ENCODE measurements at regions not wholly inside any gene's neighbourhood (a gene's known extent, or its start where the extent isn't known, plus 50 kb on each side); places are given as distances from the start of the nearest gene placed in this dataset.
"Not testable (repeated sequence)": the region's sequence is repeated elsewhere in the genome, so short reads cannot be mapped to it uniquely, and the experiment has no call there.

DNA sequence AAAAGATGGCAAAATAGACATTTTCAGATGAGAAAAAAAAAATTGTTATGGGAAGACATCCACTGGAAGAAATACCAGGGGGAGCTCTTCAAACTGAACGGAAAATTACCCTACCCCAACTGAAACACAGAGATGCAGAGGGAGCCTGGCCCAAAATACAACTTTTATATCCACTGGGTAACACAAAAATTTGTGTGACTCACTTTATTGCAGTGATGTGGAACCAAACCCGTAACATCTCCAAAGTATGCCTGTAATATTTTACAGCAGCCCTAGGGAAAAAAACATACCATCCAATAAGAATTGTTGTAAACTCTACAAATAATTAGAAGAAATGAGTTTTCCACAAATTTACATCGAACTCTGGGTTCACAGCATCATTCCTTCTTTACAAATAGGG lies 152.6 kb upstream of the KCTD7 start:
- H3K36me3 ChIP-seq (ENCODE audit: control insufficient read depth, insufficient read depth, low read length): peaks cover 37% of the 10 kb centered on the region
- not testable (repeated sequence) for H3K4me3 ChIP-seq (ENCODE audit: low read depth, low read length); H3K9ac ChIP-seq (ENCODE audit: low read depth, low read length); H3K9me3 ChIP-seq (ENCODE audit: control insufficient read depth, insufficient read depth, low read length); H3K4me1 ChIP-seq (ENCODE audit: control insufficient read depth, insufficient read depth, low read length); H3K27ac ChIP-seq (ENCODE audit: low read depth, low read length); H3K27me3 ChIP-seq (ENCODE audit: control insufficient read depth, insufficient read depth, low read length)

DNA sequence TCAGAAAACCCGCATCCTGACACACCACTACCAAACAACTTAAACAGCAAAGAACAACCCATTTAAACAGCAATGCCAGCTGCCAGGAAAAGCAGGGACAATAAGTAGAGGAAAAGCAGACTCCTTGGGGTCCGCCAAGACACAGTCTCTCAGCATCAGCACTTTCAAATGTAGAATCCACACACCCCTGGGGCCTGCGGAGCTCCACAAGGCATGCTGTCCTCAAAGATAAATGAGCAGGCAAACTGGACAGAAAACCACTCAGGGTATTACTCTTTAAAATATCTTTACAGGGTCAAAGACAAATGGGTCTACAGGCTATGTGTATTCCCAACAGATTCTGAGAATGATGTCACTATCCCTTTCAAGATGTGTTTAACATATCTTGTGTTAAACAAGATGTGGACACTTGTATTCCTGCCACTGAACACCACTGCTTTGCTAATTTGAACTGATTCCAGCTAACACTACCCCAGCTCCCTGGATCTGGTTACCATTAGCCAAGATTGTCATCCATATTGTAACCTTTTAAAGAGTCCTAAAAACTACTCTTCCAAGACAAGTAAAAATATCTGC lies 150.8 kb upstream of the KCTD7 start:
- not testable (repeated sequence) for H3K4me3 ChIP-seq (ENCODE audit: low read depth, low read length); H3K27me3 ChIP-seq (ENCODE audit: control insufficient read depth, insufficient read depth, low read length); H3K27ac ChIP-seq (ENCODE audit: low read depth, low read length); H3K9ac ChIP-seq (ENCODE audit: low read depth, low read length); H3K4me1 ChIP-seq (ENCODE audit: control insufficient read depth, insufficient read depth, low read length); H3K9me3 ChIP-seq (ENCODE audit: control insufficient read depth, insufficient read depth, low read length)
- peaks cover 42% of the 10 kb centered on the region for H3K36me3 ChIP-seq (ENCODE audit: control insufficient read depth, insufficient read depth, low read length)

DNA sequence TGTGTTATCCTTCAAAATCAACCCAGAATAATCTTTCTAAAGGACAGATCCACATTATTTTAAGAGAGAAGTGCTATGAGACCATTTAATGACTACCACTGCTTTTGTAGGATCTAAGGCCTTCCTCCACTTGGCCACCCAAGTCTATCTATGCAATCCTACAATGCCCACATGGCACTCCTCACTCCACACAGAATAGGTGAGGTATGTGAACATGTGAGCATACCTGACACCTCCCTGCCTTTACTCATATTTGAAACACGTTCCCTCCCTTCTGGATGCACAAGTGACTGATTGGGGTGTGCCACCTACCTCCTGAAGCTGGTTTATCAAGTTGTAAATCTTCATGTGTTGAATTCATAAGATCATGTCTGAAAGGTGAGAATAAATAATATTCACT lies 147.5 kb upstream of the KCTD7 start:
- not testable (repeated sequence) for H3K4me1 ChIP-seq (ENCODE audit: control insufficient read depth, insufficient read depth, low read length); H3K9me3 ChIP-seq (ENCODE audit: control insufficient read depth, insufficient read depth, low read length); H3K9ac ChIP-seq (ENCODE audit: low read depth, low read length); H3K27ac ChIP-seq (ENCODE audit: low read depth, low read length); H3K27me3 ChIP-seq (ENCODE audit: control insufficient read depth, insufficient read depth, low read length); H3K4me3 ChIP-seq (ENCODE audit: low read depth, low read length)
- peaks cover 30% of the 10 kb centered on the region for H3K36me3 ChIP-seq (ENCODE audit: control insufficient read depth, insufficient read depth, low read length)

DNA sequence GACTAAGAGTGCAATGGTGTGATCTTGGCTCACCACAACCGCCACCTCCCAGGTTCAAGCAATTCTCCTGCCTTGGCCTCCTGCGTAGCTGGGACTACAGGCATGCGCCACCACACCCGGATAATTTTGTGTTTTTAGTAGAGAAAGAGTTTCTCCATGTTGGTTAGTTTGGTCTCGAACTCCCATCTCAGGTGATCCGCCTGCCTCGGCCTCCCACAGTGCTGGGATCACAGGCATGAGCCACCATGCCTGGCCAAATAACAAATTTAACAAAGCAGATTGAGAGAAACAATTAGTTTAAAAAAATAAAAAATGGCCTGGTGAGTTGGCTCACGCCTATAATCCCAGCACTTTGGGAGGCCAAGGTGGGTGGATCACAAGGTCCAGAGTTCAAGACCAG lies 139.6 kb upstream of the KCTD7 start:
- not testable (repeated sequence) for H3K9me3 ChIP-seq (ENCODE audit: control insufficient read depth, insufficient read depth, low read length); H3K27ac ChIP-seq (ENCODE audit: low read depth, low read length); H3K36me3 ChIP-seq (ENCODE audit: control insufficient read depth, insufficient read depth, low read length); H3K27me3 ChIP-seq (ENCODE audit: control insufficient read depth, insufficient read depth, low read length); H3K4me3 ChIP-seq (ENCODE audit: low read depth, low read length); H3K9ac ChIP-seq (ENCODE audit: low read depth, low read length)
- peaks cover 11% of the 10 kb centered on the region for H3K4me1 ChIP-seq (ENCODE audit: control insufficient read depth, insufficient read depth, low read length)

DNA sequence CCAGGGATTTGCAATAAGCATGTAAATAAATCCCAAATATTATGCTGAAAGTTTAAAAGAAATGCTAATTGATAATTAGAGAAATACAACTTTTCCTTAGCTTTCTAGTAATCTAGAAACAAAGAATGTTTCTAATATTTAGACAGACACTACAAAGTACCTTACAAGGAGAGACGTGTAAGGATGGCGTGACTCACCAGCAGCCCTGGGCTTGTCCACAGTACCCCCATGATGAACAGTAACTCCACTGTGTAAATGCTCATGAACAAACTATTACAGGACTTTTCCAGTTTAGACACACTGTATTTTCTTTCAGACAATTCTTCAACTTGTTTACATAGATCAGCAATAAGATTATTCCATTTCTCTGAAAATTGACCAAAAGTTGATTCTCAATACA lies 138.9 kb upstream of the KCTD7 start:
- not testable (repeated sequence) for H3K4me3 ChIP-seq (ENCODE audit: low read depth, low read length); H3K27ac ChIP-seq (ENCODE audit: low read depth, low read length); H3K9ac ChIP-seq (ENCODE audit: low read depth, low read length); H3K27me3 ChIP-seq (ENCODE audit: control insufficient read depth, insufficient read depth, low read length); H3K36me3 ChIP-seq (ENCODE audit: control insufficient read depth, insufficient read depth, low read length); H3K9me3 ChIP-seq (ENCODE audit: control insufficient read depth, insufficient read depth, low read length)
- H3K4me1 ChIP-seq (ENCODE audit: control insufficient read depth, insufficient read depth, low read length): peaks cover 11% of the 10 kb centered on the region

DNA sequence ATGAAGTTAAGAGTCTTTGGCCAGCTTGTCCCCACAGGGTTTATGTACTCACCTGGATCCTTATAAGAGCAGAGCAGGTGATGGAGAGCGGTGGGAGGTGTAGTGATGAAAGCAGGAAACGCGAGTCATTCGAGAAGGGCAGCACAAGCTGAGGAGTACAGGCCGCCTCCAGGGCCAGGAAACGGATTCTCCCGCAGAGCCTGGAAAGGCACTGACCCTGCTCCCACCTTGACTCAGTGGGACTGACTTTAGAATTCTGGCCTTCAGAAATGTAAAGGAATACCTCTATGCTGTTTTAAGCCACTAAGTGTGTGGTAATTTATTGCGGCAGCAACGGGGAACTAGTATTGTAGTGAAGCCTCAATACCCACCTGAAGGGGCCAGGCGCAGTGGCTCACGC lies 137.7 kb upstream of the KCTD7 start:
- H3K36me3 ChIP-seq (ENCODE audit: control insufficient read depth, insufficient read depth, low read length); H3K9ac ChIP-seq (ENCODE audit: low read depth, low read length); H3K4me3 ChIP-seq (ENCODE audit: low read depth, low read length); H3K9me3 ChIP-seq (ENCODE audit: control insufficient read depth, insufficient read depth, low read length); H3K27me3 ChIP-seq (ENCODE audit: control insufficient read depth, insufficient read depth, low read length): not testable (repeated sequence)
- Histone ChIP-seq H3K4me1 (ENCODE audit: control insufficient read depth, insufficient read depth, low read length) (peaks cover 11% of the 10 kb centered on the region), H3K27ac (ENCODE audit: low read depth, low read length) (peak overlapping the region; percentile 83)

DNA sequence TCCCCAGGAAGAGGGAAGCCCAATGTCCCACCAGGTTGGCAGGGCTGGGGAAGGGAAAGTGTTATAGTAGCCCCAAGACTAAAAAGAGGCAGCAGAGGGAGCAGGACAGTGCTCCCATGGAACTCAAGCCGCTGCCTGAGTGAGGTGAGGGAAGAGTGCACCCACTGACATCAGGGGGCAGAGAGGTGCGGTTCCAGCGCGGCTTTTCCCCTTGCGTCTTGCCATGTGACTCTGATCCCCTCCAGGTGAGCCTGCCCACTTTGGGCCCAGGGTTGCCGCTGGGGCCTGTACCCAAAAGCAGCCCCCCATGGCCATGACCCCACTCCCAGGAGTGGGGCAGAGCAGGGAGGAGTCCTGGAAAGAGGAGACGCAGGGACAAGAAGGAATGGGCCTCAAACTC lies 136.3 kb upstream of the KCTD7 start:
- not testable (repeated sequence) for H3K9me3 ChIP-seq (ENCODE audit: control insufficient read depth, insufficient read depth, low read length); H3K27me3 ChIP-seq (ENCODE audit: control insufficient read depth, insufficient read depth, low read length); H3K36me3 ChIP-seq (ENCODE audit: control insufficient read depth, insufficient read depth, low read length)
- Histone ChIP-seq H3K4me1 (ENCODE audit: control insufficient read depth, insufficient read depth, low read length) (peaks cover 11% of the 10 kb centered on the region), H3K4me3 (ENCODE audit: low read depth, low read length) (peak overlapping the region; percentile 73), H3K9ac (ENCODE audit: low read depth, low read length) (peak overlapping the region; percentile 94), H3K27ac (ENCODE audit: low read depth, low read length) (peak overlapping the region; percentile 93)

DNA sequence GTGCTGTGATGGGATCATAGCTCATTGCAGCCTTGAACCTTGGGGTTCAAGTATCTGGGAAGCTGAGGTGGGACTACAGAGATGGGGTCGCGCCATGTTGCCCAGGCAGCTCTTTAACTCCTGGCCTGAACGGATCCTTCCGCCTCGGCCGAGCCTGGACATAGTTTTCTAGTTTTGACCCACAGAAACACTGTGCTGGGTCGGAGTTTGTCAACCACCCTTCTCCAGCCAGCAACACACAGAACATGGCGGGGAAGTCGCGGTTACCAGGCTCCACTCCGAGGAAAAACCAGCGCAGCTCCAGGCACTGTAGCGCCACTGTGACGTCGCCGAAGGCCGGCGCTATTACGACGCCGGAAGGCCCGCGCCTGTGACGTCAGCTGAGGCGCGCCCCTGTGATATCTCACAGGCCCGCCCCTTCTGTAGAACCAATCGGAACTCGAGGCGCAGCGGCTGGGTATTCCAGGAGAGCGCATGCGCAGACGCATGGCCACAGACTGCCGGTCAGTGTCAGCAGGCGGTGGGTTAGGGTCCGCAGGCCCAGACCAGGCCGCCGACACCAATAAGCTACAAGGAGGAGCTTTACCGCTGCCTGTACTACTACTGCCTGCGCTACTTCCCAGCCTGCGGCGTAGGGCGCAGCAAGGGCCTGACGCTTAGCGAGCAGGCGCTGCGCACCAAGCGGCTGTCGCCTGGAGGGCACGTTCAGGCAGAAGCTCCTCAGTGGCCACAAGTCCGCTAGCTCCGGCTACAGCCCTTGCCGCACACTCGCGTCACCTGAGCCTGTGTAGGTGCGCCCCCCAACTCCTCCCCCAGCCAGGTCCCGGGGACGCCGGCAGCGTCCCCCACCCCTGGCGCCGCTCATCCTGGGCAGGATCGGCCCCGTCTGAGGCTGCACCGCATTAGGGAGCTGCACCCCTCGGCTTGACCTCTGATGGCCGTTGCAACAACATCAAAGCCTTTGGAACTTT lies 135.2 kb upstream of the KCTD7 start:
- no peaks in the 10 kb centered on the region for H3K36me3 ChIP-seq (ENCODE audit: control insufficient read depth, insufficient read depth, low read length)
- no peaks in the 10 kb centered on the region for H3K27me3 ChIP-seq (ENCODE audit: control insufficient read depth, insufficient read depth, low read length)
- H3K27ac ChIP-seq (ENCODE audit: low read depth, low read length): peak overlapping the region; percentile 93
- H3K4me3 ChIP-seq (ENCODE audit: low read depth, low read length): peak overlapping the region; percentile 73
- H3K9me3 ChIP-seq (ENCODE audit: control insufficient read depth, insufficient read depth, low read length): no peaks in the 10 kb centered on the region
- H3K9ac ChIP-seq (ENCODE audit: low read depth, low read length): peak overlapping the region; percentile 94
- peaks cover 11% of the 10 kb centered on the region for H3K4me1 ChIP-seq (ENCODE audit: control insufficient read depth, insufficient read depth, low read length)

DNA sequence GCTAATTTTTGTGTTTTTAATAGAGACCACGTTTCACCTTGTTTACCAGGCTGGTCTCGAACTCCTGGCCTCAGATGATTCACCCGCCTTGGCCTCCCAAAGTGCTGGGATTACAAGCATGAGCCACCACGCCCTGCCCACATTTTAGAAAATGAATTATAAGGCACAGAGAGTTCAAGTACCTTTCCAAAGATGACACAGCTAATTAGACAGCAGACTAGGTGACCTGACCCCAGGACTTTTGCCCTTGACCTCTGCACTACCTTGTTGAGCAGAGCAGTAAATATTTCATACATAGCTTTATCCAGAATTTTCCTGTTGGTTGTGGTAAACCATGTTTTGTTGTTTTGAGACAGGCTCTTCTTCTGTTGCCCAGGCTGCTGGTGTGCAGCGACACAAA lies 131.3 kb upstream of the KCTD7 start:
- H3K27me3 ChIP-seq (ENCODE audit: control insufficient read depth, insufficient read depth, low read length): no peaks in the 10 kb centered on the region
- H3K36me3 ChIP-seq (ENCODE audit: control insufficient read depth, insufficient read depth, low read length): no peaks in the 10 kb centered on the region
- H3K9me3 ChIP-seq (ENCODE audit: control insufficient read depth, insufficient read depth, low read length): no peaks in the 10 kb centered on the region
- H3K4me3 ChIP-seq (ENCODE audit: low read depth, low read length): no peak overlapping the region
- no peak overlapping the region for H3K27ac ChIP-seq (ENCODE audit: low read depth, low read length)
- peaks cover 6% of the 10 kb centered on the region; the same call in 1 of the 2 replicates for H3K4me1 ChIP-seq (ENCODE audit: control insufficient read depth, insufficient read depth, low read length)
- H3K9ac ChIP-seq (ENCODE audit: low read depth, low read length): no peak overlapping the region

DNA sequence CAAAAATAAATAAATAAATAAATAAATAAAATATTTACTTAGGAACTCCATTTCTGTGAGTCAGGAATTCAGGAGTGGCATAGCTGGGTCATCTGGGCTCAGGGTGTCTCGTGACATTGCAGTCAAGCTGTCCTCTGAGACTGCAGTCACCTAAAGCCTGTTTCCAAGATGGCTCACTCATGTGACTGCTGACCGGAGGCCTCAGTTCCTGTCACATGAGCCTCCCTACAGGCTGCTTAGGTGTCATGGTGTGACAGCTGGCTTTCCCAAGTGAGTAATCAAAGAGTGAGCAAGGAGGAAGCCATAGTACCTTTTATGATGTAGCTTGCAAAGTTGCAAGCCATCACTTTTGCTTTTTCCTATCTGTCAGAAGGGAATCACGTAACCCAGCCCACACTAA lies 128.6 kb upstream of the KCTD7 start:
- no peaks in the 10 kb centered on the region for H3K27me3 ChIP-seq (ENCODE audit: control insufficient read depth, insufficient read depth, low read length)
- H3K36me3 ChIP-seq (ENCODE audit: control insufficient read depth, insufficient read depth, low read length): no peaks in the 10 kb centered on the region
- H3K4me1 ChIP-seq (ENCODE audit: control insufficient read depth, insufficient read depth, low read length): no peaks in the 10 kb centered on the region
- H3K4me3 ChIP-seq (ENCODE audit: low read depth, low read length): no peak overlapping the region
- H3K9ac ChIP-seq (ENCODE audit: low read depth, low read length): no peak overlapping the region
- no peak overlapping the region for H3K27ac ChIP-seq (ENCODE audit: low read depth, low read length)
- no peaks in the 10 kb centered on the region for H3K9me3 ChIP-seq (ENCODE audit: control insufficient read depth, insufficient read depth, low read length)

DNA sequence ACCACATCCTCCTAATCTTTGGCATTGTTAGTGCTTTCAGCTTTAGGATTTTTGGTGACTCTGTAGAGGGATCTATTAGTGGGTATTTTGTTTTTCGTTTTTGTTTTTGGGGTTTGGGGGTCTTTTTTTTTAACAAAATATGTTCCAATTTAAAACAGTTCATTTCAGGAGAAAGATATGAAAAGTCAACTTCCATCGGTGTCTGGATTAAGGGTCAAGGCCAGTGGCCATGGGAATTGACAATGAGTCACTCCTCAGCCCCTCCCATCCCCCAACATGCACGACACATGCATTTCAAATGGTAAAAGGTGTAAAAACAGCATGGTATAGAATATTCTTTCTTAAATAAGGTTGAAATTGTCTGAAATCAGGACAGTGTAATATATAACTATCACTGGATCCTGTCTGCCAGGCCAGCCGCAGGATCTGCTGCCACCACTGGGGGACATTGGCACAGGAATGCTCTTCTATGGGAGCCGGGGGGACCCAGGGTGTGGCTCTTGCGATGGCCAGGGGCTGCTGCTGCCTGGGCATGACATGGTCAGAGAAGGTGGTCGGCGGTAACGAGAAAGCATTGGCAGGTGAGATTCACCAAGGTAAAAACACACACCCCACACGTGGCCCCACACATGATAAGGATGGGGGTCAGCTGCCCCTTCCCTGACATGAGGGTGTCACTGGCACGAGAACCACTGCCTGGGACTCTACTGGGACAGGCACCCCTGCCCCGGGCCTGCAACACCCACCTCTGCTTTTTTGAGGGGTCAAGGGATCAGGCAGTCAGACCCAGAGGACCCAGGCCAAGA lies 126.2 kb upstream of the KCTD7 start:
- no peak overlapping the region for H3K9ac ChIP-seq (ENCODE audit: low read depth, low read length)
- no peaks in the 10 kb centered on the region for H3K4me1 ChIP-seq (ENCODE audit: control insufficient read depth, insufficient read depth, low read length)
- no peak overlapping the region for H3K4me3 ChIP-seq (ENCODE audit: low read depth, low read length)

More for the DNA sequence above, 126.2 kb upstream of the KCTD7 start:
- no peaks in the 10 kb centered on the region for H3K36me3 ChIP-seq (ENCODE audit: control insufficient read depth, insufficient read depth, low read length)
- H3K27ac ChIP-seq (ENCODE audit: low read depth, low read length): no peak overlapping the region
- H3K27me3 ChIP-seq (ENCODE audit: control insufficient read depth, insufficient read depth, low read length): no peaks in the 10 kb centered on the region
- H3K9me3 ChIP-seq (ENCODE audit: control insufficient read depth, insufficient read depth, low read length): no peaks in the 10 kb centered on the region

Measured in HUES48 (cell line).